ENCODE measurements at regions not wholly inside any gene's neighbourhood (a gene's known extent, or its start where the extent isn't known, plus 50 kb on each side); places are given as distances from the start of the nearest gene placed in this dataset.
"Not testable (repeated sequence)": the region's sequence is repeated elsewhere in the genome, so short reads cannot be mapped to it uniquely, and the experiment has no call there.

- ChIA-PET POLR2A (no interaction called here), CTCF (no interaction called here)
- DNase-seq (ENCODE audit: low read depth), result no peak
- H3K27me3 ChIP-seq (ENCODE audit: control insufficient read depth, insufficient read depth, low read length), result no peaks in the 10 kb centered on the region
- TF ChIP-seq CTCF (IDR thresholded peaks at IDR 0.05; ENCODE audit: insufficient read depth, low read depth, low read length), result no peak
- H3K36me3 ChIP-seq (ENCODE audit: control insufficient read depth, insufficient read depth, low read length), result no peaks in the 10 kb centered on the region
- H3K4me3 ChIP-seq (ENCODE audit: low read depth, low read length), result no peak overlapping the region
Observed at GRCh38 chr5:90047113-90047512, 362.4 kb downstream of the CETN3 start.

GRCh38 chr5:90040082-90040481 lies 369.5 kb downstream of the CETN3 start:
- CTCF ChIA-PET; DNase-seq (ENCODE audit: low read depth); H3K36me3 ChIP-seq (ENCODE audit: control insufficient read depth, insufficient read depth, low read length); POLR2A ChIA-PET; H3K27me3 ChIP-seq (ENCODE audit: control insufficient read depth, insufficient read depth, low read length); H3K4me3 ChIP-seq (ENCODE audit: low read depth, low read length): not testable (repeated sequence)

- no peaks in the 10 kb centered on the region for H3K36me3 ChIP-seq (ENCODE audit: control insufficient read depth, insufficient read depth, low read length)
Observed at GRCh38 chr5:90037646-90038045, 371.9 kb downstream of the CETN3 start.

GRCh38 chr5:90022711-90023053 lies 386.9 kb downstream of the CETN3 start:
- no peak for TF ChIP-seq CTCF (IDR thresholded peaks at IDR 0.05; ENCODE audit: insufficient read depth, low read depth, low read length)

More at GRCh38 chr5:90037646-90038045, 371.9 kb downstream of the CETN3 start:
- Histone ChIP-seq H3K4me3 (ENCODE audit: low read depth, low read length) (no peak overlapping the region), H3K27me3 (ENCODE audit: control insufficient read depth, insufficient read depth, low read length) (no peaks in the 10 kb centered on the region)
- CTCF ChIA-PET, result no interaction called here
- DNase-seq (ENCODE audit: low read depth), result no peak
- POLR2A ChIA-PET, result no interaction called here
- TF ChIP-seq CTCF (IDR thresholded peaks at IDR 0.05; ENCODE audit: insufficient read depth, low read depth, low read length), result no peak

GRCh38 chr5:90022002-90022710 lies 387.4 kb downstream of the CETN3 start:
- ChIA-PET CTCF (no interaction called here), POLR2A (no interaction called here)
- H3K27me3 ChIP-seq (ENCODE audit: control insufficient read depth, insufficient read depth, low read length), result no peaks in the 10 kb centered on the region
- H3K4me3 ChIP-seq (ENCODE audit: low read depth, low read length), result no peak overlapping the region
- DNase-seq (ENCODE audit: low read depth), result no peak
- H3K36me3 ChIP-seq (ENCODE audit: control insufficient read depth, insufficient read depth, low read length), result no peaks in the 10 kb centered on the region
- TF ChIP-seq CTCF (IDR thresholded peaks at IDR 0.05; ENCODE audit: insufficient read depth, low read depth, low read length), result no peak

More at GRCh38 chr5:90022711-90023053, 386.9 kb downstream of the CETN3 start:
- H3K4me3 ChIP-seq (ENCODE audit: low read depth, low read length), result no peak overlapping the region
- DNase-seq (ENCODE audit: low read depth), result no peak
- ChIA-PET CTCF (no interaction called here), POLR2A (no interaction called here)
- H3K36me3 ChIP-seq (ENCODE audit: control insufficient read depth, insufficient read depth, low read length), result no peaks in the 10 kb centered on the region
- H3K27me3 ChIP-seq (ENCODE audit: control insufficient read depth, insufficient read depth, low read length), result no peaks in the 10 kb centered on the region

All from BJ (cell line).